Skeletal muscle satellite cell (primary cell): ENCODE measurements at regions not wholly inside any gene's neighbourhood (a gene's known extent, or its start where the extent isn't known, plus 50 kb on each side); places are given as distances from the start of the nearest gene placed in this dataset.

Experiments used
- H3K27me3 ChIP-seq: 2 replicates; pipeline ENCODE4 v1.7.0; 2013; ENCODE audit warnings: low read length; ENCODE audit not compliant: control insufficient read depth, insufficient read depth
- H3K36me3 ChIP-seq: 2 replicates; pipeline ENCODE4 v1.7.0; 2013; ENCODE audit warnings: mild to moderate bottlenecking, control low read depth, low read length; ENCODE audit not compliant: insufficient read depth
- H3K4me1 ChIP-seq: 2 replicates; pipeline ENCODE4 v1.7.0; 2013; ENCODE audit warnings: low read length; ENCODE audit not compliant: control insufficient read depth, insufficient read depth
- H3K4me2 ChIP-seq: 2 replicates; pipeline ENCODE4 v1.7.0; 2013; ENCODE audit warnings: mild to moderate bottlenecking, low read length
- H3K4me3 ChIP-seq: 2 replicates; pipeline ENCODE4 v1.7.0; 2013; ENCODE audit warnings: low read length
- H3K9ac ChIP-seq: 2 replicates; pipeline ENCODE4 v1.7.0; 2013; ENCODE audit warnings: mild to moderate bottlenecking, low read depth, low read length, moderate library complexity
- H3K9me3 ChIP-seq: replicated peaks from 2 replicates; pipeline ENCODE4 v1.7.0; 2013; ENCODE audit warnings: mild to moderate bottlenecking, control low read depth, low read length

GRCh38 chr3:145807990-145808389 is 353.0 kb downstream of the PLOD2 start:
- H3K9me3 ChIP-seq, result no peaks in the 10 kb centered on the region
- no peaks in the 10 kb centered on the region for H3K36me3 ChIP-seq
- no peak overlapping the region for H3K4me3 ChIP-seq
- no peaks in the 10 kb centered on the region for H3K27me3 ChIP-seq
- no peak overlapping the region for H3K4me2 ChIP-seq
- H3K4me1 ChIP-seq, result no peaks in the 10 kb centered on the region
- no peak overlapping the region for H3K9ac ChIP-seq

- no peaks in the 10 kb centered on the region for H3K27me3 ChIP-seq
- no peak overlapping the region for H3K9ac ChIP-seq
- H3K36me3 ChIP-seq, result no peaks in the 10 kb centered on the region
- no peak overlapping the region for H3K4me3 ChIP-seq
- H3K4me2 ChIP-seq, result no peak overlapping the region
- H3K4me1 ChIP-seq, result no peaks in the 10 kb centered on the region
- no peaks in the 10 kb centered on the region for H3K9me3 ChIP-seq
These were observed 348.6 kb downstream of the PLOD2 start for GRCh38 chr3:145812391-145812790.

GRCh38 chr3:145815707-145816413 is 345.1 kb downstream of the PLOD2 start:
- H3K36me3 ChIP-seq, result no peaks in the 10 kb centered on the region
- H3K9ac ChIP-seq, result no peak overlapping the region
- no peaks in the 10 kb centered on the region for H3K27me3 ChIP-seq
- H3K4me3 ChIP-seq, result no peak overlapping the region
- no peak overlapping the region for H3K4me2 ChIP-seq
- H3K9me3 ChIP-seq, result no peaks in the 10 kb centered on the region
- no peaks in the 10 kb centered on the region for H3K4me1 ChIP-seq

- Histone ChIP-seq H3K4me2 (no peak overlapping the region), H3K4me1 (no peaks in the 10 kb centered on the region)
These were observed 343.0 kb downstream of the PLOD2 start for GRCh38 chr3:145817870-145818483.

GRCh38 chr3:145820170-145820569 is 340.8 kb downstream of the PLOD2 start:
- Histone ChIP-seq H3K4me1 (no peaks in the 10 kb centered on the region), H3K4me3 (no peak overlapping the region), H3K9me3 (no peaks in the 10 kb centered on the region), H3K27me3 (no peaks in the 10 kb centered on the region), H3K36me3 (no peaks in the 10 kb centered on the region), H3K4me2 (no peak overlapping the region), H3K9ac (no peak overlapping the region)

More at GRCh38 chr3:145817870-145818483, 343.0 kb downstream of the PLOD2 start:
- H3K9me3 ChIP-seq, result no peaks in the 10 kb centered on the region
- no peaks in the 10 kb centered on the region for H3K27me3 ChIP-seq
- H3K36me3 ChIP-seq, result no peaks in the 10 kb centered on the region
- H3K4me3 ChIP-seq, result no peak overlapping the region
- H3K9ac ChIP-seq, result no peak overlapping the region

- no peaks in the 10 kb centered on the region for H3K9me3 ChIP-seq
- no peaks in the 10 kb centered on the region for H3K4me1 ChIP-seq
- no peak overlapping the region for H3K9ac ChIP-seq
- H3K4me2 ChIP-seq, result no peak overlapping the region
- no peaks in the 10 kb centered on the region for H3K36me3 ChIP-seq
- H3K27me3 ChIP-seq, result no peaks in the 10 kb centered on the region
- H3K4me3 ChIP-seq, result no peak overlapping the region
These were observed 318.6 kb downstream of the PLOD2 start for GRCh38 chr3:145842294-145842902.

GRCh38 chr3:145843561-145843960 is 317.4 kb downstream of the PLOD2 start:
- Histone ChIP-seq H3K4me1 (no peaks in the 10 kb centered on the region), H3K36me3 (no peaks in the 10 kb centered on the region), H3K9me3 (no peaks in the 10 kb centered on the region), H3K9ac (no peak overlapping the region), H3K4me3 (no peak overlapping the region), H3K4me2 (no peak overlapping the region), H3K27me3 (no peaks in the 10 kb centered on the region)

GRCh38 chr3:145849115-145849514 is 311.9 kb downstream of the PLOD2 start:
- H3K4me2 ChIP-seq, result no peak overlapping the region
- H3K27me3 ChIP-seq, result no peaks in the 10 kb centered on the region
- no peak overlapping the region for H3K4me3 ChIP-seq
- H3K4me1 ChIP-seq, result no peaks in the 10 kb centered on the region
- H3K36me3 ChIP-seq, result no peaks in the 10 kb centered on the region
- no peak overlapping the region for H3K9ac ChIP-seq
- H3K9me3 ChIP-seq, result no peaks in the 10 kb centered on the region

GRCh38 chr3:145854499-145854898 is 306.5 kb downstream of the PLOD2 start:
- H3K27me3 ChIP-seq, result no peaks in the 10 kb centered on the region
- H3K9me3 ChIP-seq, result no peaks in the 10 kb centered on the region
- H3K9ac ChIP-seq, result no peak overlapping the region
- no peak overlapping the region for H3K4me3 ChIP-seq
- H3K36me3 ChIP-seq, result no peaks in the 10 kb centered on the region
- H3K4me1 ChIP-seq, result no peaks in the 10 kb centered on the region
- no peak overlapping the region for H3K4me2 ChIP-seq

GRCh38 chr3:145857956-145858355 is 303.0 kb downstream of the PLOD2 start:
- no peaks in the 10 kb centered on the region for H3K4me1 ChIP-seq
- H3K9ac ChIP-seq, result no peak overlapping the region
- no peaks in the 10 kb centered on the region for H3K36me3 ChIP-seq
- H3K9me3 ChIP-seq, result no peaks in the 10 kb centered on the region
- no peak overlapping the region for H3K4me2 ChIP-seq
- no peaks in the 10 kb centered on the region for H3K27me3 ChIP-seq
- no peak overlapping the region for H3K4me3 ChIP-seq

GRCh38 chr3:145864336-145864735 is 296.6 kb downstream of the PLOD2 start:
- no peak overlapping the region for H3K9ac ChIP-seq
- H3K27me3 ChIP-seq, result no peaks in the 10 kb centered on the region
- no peaks in the 10 kb centered on the region for H3K4me1 ChIP-seq
- H3K4me2 ChIP-seq, result no peak overlapping the region
- no peaks in the 10 kb centered on the region for H3K36me3 ChIP-seq
- no peaks in the 10 kb centered on the region for H3K9me3 ChIP-seq
- H3K4me3 ChIP-seq, result no peak overlapping the region
